Upper lobe of left lung (tissue), 6 donors: ENCODE measurements at regions not wholly inside any gene's neighbourhood (a gene's known extent, or its start where the extent isn't known, plus 50 kb on each side); places are given as distances from the start of the nearest gene placed in this dataset.

Source experiments
- ATAC-seq, 2 donors: fragments of 200-7000 bp; cut with Tn5 transposase; one replicate each; pipeline ENCODE4 v1.9.1; 2022; ENCODE audit warnings: mild to moderate bottlenecking in 2 of 2, moderate library complexity in 2 of 2; ENCODE audit not compliant: low FRiP score in 2 of 2
- DNase-seq, 2 donors: peaks; one replicate each; pipeline ENCODE4 v3.0.0-alpha.2; 2019 to 2020
- H3K27ac ChIP-seq, 4 donors: fragments of 200-600 bp; sonication (generic); one replicate each; pipeline ENCODE4 v1.5.1; 2016 to 2019
- H3K27me3 ChIP-seq, 4 donors: fragments of 200-600 bp; sonication (generic); one replicate each; pipeline ENCODE4 v1.5.1; 2017 to 2019
- H3K36me3 ChIP-seq, 4 donors: fragments of 200-600 bp; sonication (generic); one replicate each; pipeline ENCODE4 v1.5.1; 2016 to 2019
- H3K4me1 ChIP-seq, 4 donors: fragments of 200-600 bp; sonication (generic); one replicate each; pipeline ENCODE4 v1.5.1; 2018 to 2019
- H3K4me3 ChIP-seq, 4 donors: fragments of 200-600 bp; sonication (generic); one replicate each; pipeline ENCODE4 v1.5.1; 2017 to 2019; ENCODE audit warnings: mild to moderate bottlenecking in 2 of 4, moderate library complexity in 1 of 4
- H3K9me3 ChIP-seq, 4 donors: fragments of 200-600 bp; sonication (generic); one replicate each; pipeline ENCODE4 v1.5.1; 2018 to 2019
- CTCF ChIP-seq, 6 experiments: fragments of 450-650 bp in 4 of 6; fragments of 200-600 bp in 2 of 6; sonication (generic) in 2 of 6; IDR thresholded peaks; one replicate each; pipeline ENCODE4 v1.5.1; 2016 to 2019; ENCODE audit warnings: antibody characterized with exemption in 6 of 6
- EP300 ChIP-seq, 4 donors: sonication (generic); formaldehyde crosslinking; IDR thresholded peaks; one replicate each; pipeline ENCODE4 v1.5.1; 2017; ENCODE audit warnings: antibody characterized with exemption in 4 of 4, control low read depth in 2 of 4
- POLR2A ChIP-seq, 4 donors: fragments of 450-650 bp; IDR thresholded peaks; one replicate each; pipeline ENCODE4 v1.5.1; 2016 to 2017; ENCODE audit warnings: antibody characterized with exemption in 4 of 4, mild to moderate bottlenecking in 2 of 4
- POLR2AphosphoS5 ChIP-seq, 2 donors: sonication (generic); formaldehyde crosslinking; IDR thresholded peaks; one replicate each; pipeline ENCODE4 v1.5.1; 2017; ENCODE audit warnings: antibody characterized with exemption in 2 of 2
- WGBS, 2 donors: methylation state at CpG; one replicate each; pipeline ENCODE4 v1.1.5; 2017 to 2018; 5-methylcytosine and 5-hydroxymethylcytosine counted together
- donor health status: DM: no; HTN: no; CAD: no; lungs with moderate emphysema.
- donor health status: DM: no; HTN: yes; CAD: no; lungs with severe emphysema.

- Histone ChIP-seq H3K4me1 (no peaks in the 10 kb centered on the region), H3K27ac (no peak overlapping the region), H3K36me3 (no peaks in the 10 kb centered on the region), H3K27me3 (no peaks in the 10 kb centered on the region), H3K9me3 (no peaks in the 10 kb centered on the region), H3K4me3 (no peak overlapping the region)
- TF ChIP-seq POLR2A (IDR thresholded peaks at IDR 0.05) = no peak
- no peak for TF ChIP-seq POLR2AphosphoS5 (IDR thresholded peaks at IDR 0.05)
- no peak for TF ChIP-seq CTCF (IDR thresholded peaks at IDR 0.05)
- no peak for TF ChIP-seq EP300 (IDR thresholded peaks at IDR 0.05)
- 72 to 82% methylated on average over 4 of the region's 4 CpGs for WGBS, 2 donors
- ATAC-seq (no peak), DNase-seq (no peak)
Measured at GRCh38 chr12:90741611-90742010, 213.4 kb downstream of the CCER1 start.

GRCh38 chr12:90729736-90730135 is 225.2 kb downstream of the CCER1 start:
- DNase-seq = no peak
- H3K4me1 ChIP-seq = no peaks in the 10 kb centered on the region
- WGBS, 2 donors = 80 to 91% methylated on average over 4 of the region's 4 CpGs
- TF ChIP-seq POLR2A (IDR thresholded peaks at IDR 0.05) (no peak), EP300 (IDR thresholded peaks at IDR 0.05) (no peak)
- ATAC-seq = no peak
- H3K27ac ChIP-seq = no peak overlapping the region
- H3K9me3 ChIP-seq = no peaks in the 10 kb centered on the region
- no peak overlapping the region for H3K4me3 ChIP-seq
- H3K27me3 ChIP-seq = no peaks in the 10 kb centered on the region
- H3K36me3 ChIP-seq = no peaks in the 10 kb centered on the region

GRCh38 chr12:90712671-90713070 is 242.3 kb downstream of the CCER1 start:
- Histone ChIP-seq H3K36me3 (no peaks in the 10 kb centered on the region), H3K4me1 (no peaks in the 10 kb centered on the region), H3K9me3 (no peaks in the 10 kb centered on the region), H3K4me3 (no peak overlapping the region), H3K27ac (no peak overlapping the region), H3K27me3 (no peaks in the 10 kb centered on the region)
- ATAC-seq = no peak
- no peak for DNase-seq
- TF ChIP-seq POLR2A (IDR thresholded peaks at IDR 0.05) (no peak), POLR2AphosphoS5 (IDR thresholded peaks at IDR 0.05) (no peak), CTCF (IDR thresholded peaks at IDR 0.05) (no peak), EP300 (IDR thresholded peaks at IDR 0.05) (no peak)
- 37 to 51% methylated on average over 2 of the region's 2 CpGs for WGBS, 2 donors

- no peaks in the 10 kb centered on the region for H3K27me3 ChIP-seq
- no peaks in the 10 kb centered on the region for H3K9me3 ChIP-seq
- H3K27ac ChIP-seq = no peak overlapping the region
- TF ChIP-seq POLR2AphosphoS5 (IDR thresholded peaks at IDR 0.05) (no peak), CTCF (IDR thresholded peaks at IDR 0.05) (no peak), EP300 (IDR thresholded peaks at IDR 0.05) (no peak), POLR2A (IDR thresholded peaks at IDR 0.05) (no peak)
- H3K36me3 ChIP-seq = no peaks in the 10 kb centered on the region
- ATAC-seq (no peak), DNase-seq (no peak)
- H3K4me3 ChIP-seq = no peak overlapping the region
- 86 to 89% methylated on average over 3 of the region's 3 CpGs for WGBS, 2 donors
- H3K4me1 ChIP-seq = no peaks in the 10 kb centered on the region
Measured at GRCh38 chr12:90710711-90711110, 244.3 kb downstream of the CCER1 start.

GRCh38 chr12:90706036-90706435 is 248.9 kb downstream of the CCER1 start:
- Histone ChIP-seq H3K4me1 (no peaks in the 10 kb centered on the region), H3K27me3 (no peaks in the 10 kb centered on the region), H3K36me3 (no peaks in the 10 kb centered on the region), H3K9me3 (no peaks in the 10 kb centered on the region), H3K4me3 (no peak overlapping the region), H3K27ac (no peak overlapping the region)
- TF ChIP-seq EP300 (IDR thresholded peaks at IDR 0.05) (no peak), POLR2A (IDR thresholded peaks at IDR 0.05) (no peak), POLR2AphosphoS5 (IDR thresholded peaks at IDR 0.05) (no peak), CTCF (IDR thresholded peaks at IDR 0.05) (no peak)
- WGBS, 2 donors = 92 to 93% methylated on average over 10 of the region's 10 CpGs
- ATAC-seq (no peak), DNase-seq (peak in 1 of 2 donors; percentile 23)
